Ovary (tissue), 3 donors: ENCODE measurements at regions not wholly inside any gene's neighbourhood (a gene's known extent, or its start where the extent isn't known, plus 50 kb on each side); places are given as distances from the start of the nearest gene placed in this dataset.

Experiments used
- POLR2A ChIP-seq: fragments of 450-650 bp; IDR thresholded peaks from one replicate; pipeline ENCODE4 v1.6.1; 2017; ENCODE audit warnings: antibody characterized with exemption, mild to moderate bottlenecking, moderate library complexity
- TF ChIP-seq, protein P1 (sequence below), 3 donors: fragments of 450-650 bp in 2 of 3; fragments of 200-600 bp in 1 of 3; IDR thresholded peaks; one replicate each; pipeline versions ENCODE4 v1.5.1 to v1.8.0; 2016 to 2022; ENCODE audit warnings: antibody characterized with exemption in 3 of 3, mild to moderate bottlenecking in 1 of 3
- donor health status: DM: no; HTN: no; CAD: no.

DNA sequence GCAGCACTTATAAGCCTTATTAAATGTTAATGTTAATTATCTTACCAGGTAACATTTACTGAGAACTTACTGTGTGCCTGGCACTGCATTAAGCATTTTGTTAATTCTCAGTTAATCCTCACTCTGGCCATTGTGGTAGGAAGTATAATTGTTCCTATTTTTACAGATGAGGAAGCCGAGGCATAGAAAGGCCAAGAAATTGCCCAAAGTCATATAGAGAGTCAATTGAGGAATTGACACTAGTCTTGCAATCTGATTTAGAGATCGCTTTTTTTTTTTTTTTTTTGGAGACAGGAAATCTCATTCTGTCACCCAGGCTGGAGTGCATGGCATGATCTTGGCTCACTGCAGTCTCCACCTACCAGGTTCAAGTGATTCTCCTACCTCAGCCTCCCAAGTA is 132.6 kb upstream of the PROK2 start:
- no peak for TF ChIP-seq POLR2A
- TF ChIP-seq, protein P1, sequence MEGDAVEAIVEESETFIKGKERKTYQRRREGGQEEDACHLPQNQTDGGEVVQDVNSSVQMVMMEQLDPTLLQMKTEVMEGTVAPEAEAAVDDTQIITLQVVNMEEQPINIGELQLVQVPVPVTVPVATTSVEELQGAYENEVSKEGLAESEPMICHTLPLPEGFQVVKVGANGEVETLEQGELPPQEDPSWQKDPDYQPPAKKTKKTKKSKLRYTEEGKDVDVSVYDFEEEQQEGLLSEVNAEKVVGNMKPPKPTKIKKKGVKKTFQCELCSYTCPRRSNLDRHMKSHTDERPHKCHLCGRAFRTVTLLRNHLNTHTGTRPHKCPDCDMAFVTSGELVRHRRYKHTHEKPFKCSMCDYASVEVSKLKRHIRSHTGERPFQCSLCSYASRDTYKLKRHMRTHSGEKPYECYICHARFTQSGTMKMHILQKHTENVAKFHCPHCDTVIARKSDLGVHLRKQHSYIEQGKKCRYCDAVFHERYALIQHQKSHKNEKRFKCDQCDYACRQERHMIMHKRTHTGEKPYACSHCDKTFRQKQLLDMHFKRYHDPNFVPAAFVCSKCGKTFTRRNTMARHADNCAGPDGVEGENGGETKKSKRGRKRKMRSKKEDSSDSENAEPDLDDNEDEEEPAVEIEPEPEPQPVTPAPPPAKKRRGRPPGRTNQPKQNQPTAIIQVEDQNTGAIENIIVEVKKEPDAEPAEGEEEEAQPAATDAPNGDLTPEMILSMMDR (IDR thresholded peaks at IDR 0.05), result no peak
